CD14-positive monocyte (primary cell): ENCODE measurements at regions not wholly inside any gene's neighbourhood (a gene's known extent, or its start where the extent isn't known, plus 50 kb on each side); places are given as distances from the start of the nearest gene placed in this dataset.

Experiments used
- DNase-seq, 3 donors: peaks; one replicate each; pipeline ENCODE4 v3.0.0-alpha.2; 2011 to 2022
- H2AFZ ChIP-seq: 2 replicates; pipeline ENCODE4 v1.6.0; 2012; ENCODE audit warnings: mild to moderate bottlenecking, low read depth, low read length, inconsistent platforms; ENCODE audit not compliant: insufficient read depth, poor library complexity, severe bottlenecking
- H3K27ac ChIP-seq, 2 donors: 1 replicate in 1 of 2; 2 replicates in 1 of 2; pipeline ENCODE4 v1.5.1; 2012 to 2013; ENCODE audit warnings: low read length in 2 of 2, control low read depth in 1 of 2, inconsistent platforms in 1 of 2, low read depth in 1 of 2, mild to moderate bottlenecking in 1 of 2
- H3K27me3 ChIP-seq, 2 donors: one replicate each; pipeline versions ENCODE4 v1.6.0 to v1.6.1; 2011 to 2013; ENCODE audit warnings: low read length in 2 of 2; ENCODE audit not compliant: control insufficient read depth in 2 of 2, insufficient read depth in 2 of 2
- H3K36me3 ChIP-seq, 2 donors: replicated peaks in 1 of 2; 1 replicate in 1 of 2; 2 replicates in 1 of 2; pipeline versions ENCODE4 v1.5.1 to v1.6.1; 2012 to 2013; ENCODE audit warnings: low read length in 2 of 2, control low read depth in 1 of 2, inconsistent platforms in 1 of 2, mild to moderate bottlenecking in 1 of 2; ENCODE audit not compliant: insufficient read depth in 2 of 2, control insufficient read depth in 1 of 2
- H3K4me1 ChIP-seq, 2 donors: 1 replicate in 1 of 2; 2 replicates in 1 of 2; pipeline versions ENCODE4 v1.5.1 to v1.6.1; 2012 to 2013; ENCODE audit warnings: low read length in 2 of 2, control low read depth in 1 of 2, inconsistent platforms in 1 of 2, mild to moderate bottlenecking in 1 of 2, moderate library complexity in 1 of 2; ENCODE audit not compliant: insufficient read depth in 2 of 2, control insufficient read depth in 1 of 2
- H3K4me2 ChIP-seq: replicated peaks from 2 replicates; pipeline ENCODE3; 2012; ENCODE audit warnings: low read length, moderate library complexity, mild to moderate bottlenecking; ENCODE audit not compliant: poor library complexity, severe bottlenecking; ENCODE audit errors: extremely low read depth
- H3K4me3 ChIP-seq, 3 experiments: fragments of 200-600 bp in 1 of 3; sonication (generic) in 1 of 3; replicated peaks in 1 of 3; 1 replicate in 2 of 3; 2 replicates in 1 of 3; pipeline ENCODE4 v1.5.1; 2011 to 2013; ENCODE audit warnings: low read length in 3 of 3, mild to moderate bottlenecking in 3 of 3, control low read depth in 2 of 3, low read depth in 2 of 3, inconsistent platforms in 1 of 3, moderate library complexity in 1 of 3
- H3K79me2 ChIP-seq: 2 replicates; pipeline ENCODE4 v1.6.0; 2012; ENCODE audit warnings: mild to moderate bottlenecking, control low read depth, inconsistent platforms, low read length, moderate library complexity; ENCODE audit not compliant: insufficient read depth
- H3K9ac ChIP-seq: 2 replicates; pipeline ENCODE4 v1.6.0; 2017; ENCODE audit warnings: low read length, mild to moderate bottlenecking; ENCODE audit not compliant: insufficient read depth, poor library complexity, severe bottlenecking
- H3K9me3 ChIP-seq, 2 donors: replicated peaks in 1 of 2; 1 replicate in 1 of 2; 2 replicates in 1 of 2; pipeline versions ENCODE4 v1.5.1 to v1.6.1; 2012 to 2013; ENCODE audit warnings: low read length in 2 of 2, control low read depth in 1 of 2; ENCODE audit not compliant: control insufficient read depth in 1 of 2, insufficient read depth in 1 of 2
- H4K20me1 ChIP-seq: 2 replicates; pipeline ENCODE4 v1.6.0; 2012; ENCODE audit warnings: mild to moderate bottlenecking, low read length, control low read depth, moderate library complexity; ENCODE audit not compliant: insufficient read depth
- H3K27ac Mint-ChIP-seq, 7 donors: one replicate each; pipeline ENCODE4 v1.8.0; 2020; ENCODE audit warnings: mild to moderate bottlenecking in 7 of 7, mixed read lengths in 7 of 7, moderate library complexity in 6 of 7, inconsistent platforms in 2 of 7
- H3K27me3 Mint-ChIP-seq, 3 donors: one replicate each; pipeline ENCODE4 v1.8.0; 2021 to 2022; ENCODE audit warnings: low read depth in 3 of 3, mild to moderate bottlenecking in 3 of 3, mixed read lengths in 3 of 3, moderate library complexity in 3 of 3, inconsistent platforms in 1 of 3
- H3K36me3 Mint-ChIP-seq, 2 donors: one replicate each; pipeline ENCODE4 v1.8.0; 2020; ENCODE audit warnings: mixed read lengths in 2 of 2, inconsistent platforms in 1 of 2, mild to moderate bottlenecking in 1 of 2
- H3K4me1 Mint-ChIP-seq: one replicate; pipeline ENCODE4 v1.8.0; 2020; ENCODE audit warnings: mild to moderate bottlenecking, mixed read lengths
- H3K4me3 Mint-ChIP-seq, 2 donors: one replicate each; pipeline ENCODE4 v1.8.0; 2020; ENCODE audit warnings: mild to moderate bottlenecking in 2 of 2, mixed read lengths in 2 of 2, moderate library complexity in 1 of 2
- H3K9me3 Mint-ChIP-seq, 7 donors: one replicate each; pipeline ENCODE4 v1.8.0; 2020 to 2022; ENCODE audit warnings: mixed read lengths in 7 of 7, mild to moderate bottlenecking in 6 of 7, moderate library complexity in 6 of 7, inconsistent platforms in 2 of 7
- CTCF ChIP-seq: fragments of 200-600 bp; IDR thresholded peaks from one replicate; pipeline ENCODE4 v1.8.0; 2022; ENCODE audit warnings: antibody characterized with exemption, mild to moderate bottlenecking
- WGBS: methylation state at CpG from one replicate; pipeline ENCODE4 v1.1.5; 2013; ENCODE audit warnings: missing lambda C conversion rate; ENCODE audit not compliant: insufficient coverage; 5-methylcytosine and 5-hydroxymethylcytosine counted together
- intact Hi-C, 2 donors: fragments of 100-400 bp; cut with micrococcal nuclease; formaldehyde crosslinking; loops; one replicate each; pipeline versions ENCODE4 v1.15.0 to v1.15.1; 2023

- 100% methylated on average over 1 of the region's 3 CpGs for WGBS
- peaks cover 0 to 2% (median 0%) of the 10 kb centered on the region in 7 donors for H3K9me3 Mint-ChIP-seq
- no peak overlapping the region for H3K9ac ChIP-seq
- no peaks in the 10 kb centered on the region for H3K9me3 ChIP-seq
- no peak for TF ChIP-seq CTCF
- intact Hi-C loops, result no loop called here
- H3K4me3 Mint-ChIP-seq, result no peak overlapping the region
- H3K27me3 Mint-ChIP-seq, result peaks cover 2 to 12% (median 8%) of the 10 kb centered on the region in 3 donors
- H3K36me3 ChIP-seq, result no peaks in the 10 kb centered on the region
- no peaks in the 10 kb centered on the region for H3K4me1 ChIP-seq
- H3K27ac ChIP-seq, result no peak overlapping the region
- H3K4me1 Mint-ChIP-seq, result no peaks in the 10 kb centered on the region
- H3K4me3 ChIP-seq, result no peak overlapping the region
- no peaks in the 10 kb centered on the region for H3K36me3 Mint-ChIP-seq
- no peaks in the 10 kb centered on the region for H3K79me2 ChIP-seq
- H2AFZ ChIP-seq, result no peak overlapping the region
- H3K4me2 ChIP-seq, result no peak overlapping the region
- H3K27me3 ChIP-seq, result no peaks in the 10 kb centered on the region
- DNase-seq, result no peak
- H4K20me1 ChIP-seq, result no peaks in the 10 kb centered on the region
- no peak overlapping the region for H3K27ac Mint-ChIP-seq
Measured at GRCh38 chr5:71973563-71973962, 133.7 kb upstream of the MAP1B start.

DNA sequence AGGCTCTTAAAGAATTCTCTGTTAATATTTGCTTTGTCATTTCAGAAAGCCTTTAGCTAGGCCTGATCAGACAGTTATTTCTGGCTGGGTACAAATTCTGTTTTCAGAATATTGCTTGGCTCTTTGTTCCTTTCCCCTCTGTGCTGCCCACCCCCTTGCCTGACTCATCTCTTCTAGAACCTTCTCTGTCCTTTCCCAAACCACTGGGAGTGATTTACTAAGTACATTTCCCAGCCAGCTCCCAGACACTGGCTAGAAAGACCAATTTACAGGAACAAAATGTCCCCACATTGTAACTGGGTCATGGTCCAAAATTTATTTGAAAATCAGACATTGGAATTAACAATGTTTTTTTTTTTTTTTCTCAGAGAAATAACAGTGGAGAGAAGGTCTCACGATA is 133.1 kb upstream of the MAP1B start:
- Mint-ChIP-seq H3K4me1 (no peaks in the 10 kb centered on the region), H3K27me3 (peaks cover 2 to 12% (median 8%) of the 10 kb centered on the region in 3 donors), H3K9me3 (peaks cover 0 to 2% (median 0%) of the 10 kb centered on the region in 7 donors), H3K27ac (no peak overlapping the region), H3K36me3 (no peaks in the 10 kb centered on the region), H3K4me3 (no peak overlapping the region)
- intact Hi-C loops, result no loop called here
- Histone ChIP-seq H3K79me2 (no peaks in the 10 kb centered on the region), H3K27me3 (no peaks in the 10 kb centered on the region), H3K27ac (no peak overlapping the region), H3K4me2 (no peak overlapping the region), H3K9me3 (no peaks in the 10 kb centered on the region), H3K4me1 (no peaks in the 10 kb centered on the region), H3K9ac (no peak overlapping the region), H3K36me3 (no peaks in the 10 kb centered on the region), H2AFZ (no peak overlapping the region), H3K4me3 (no peak overlapping the region), H4K20me1 (no peaks in the 10 kb centered on the region)
- no CpG with 5 or more reads among the region's 1 CpG for WGBS
- no peak for DNase-seq
- no peak for TF ChIP-seq CTCF
